Adrenal gland (tissue), 9 donors: ENCODE measurements at regions not wholly inside any gene's neighbourhood (a gene's known extent, or its start where the extent isn't known, plus 50 kb on each side); places are given as distances from the start of the nearest gene placed in this dataset.

Source experiments
- DNase-seq, 7 donors: peaks; one replicate each; pipeline ENCODE4 v3.0.0-alpha.2; 2019 to 2020
- H3K27ac ChIP-seq, 5 donors: fragments of 200-600 bp; sonication (generic) in 4 of 5; 1 replicate in 3 of 5; 2 replicates in 2 of 5; pipeline versions ENCODE4 v1.5.1 to v1.8.0; 2016 to 2020; ENCODE audit warnings: mild to moderate bottlenecking in 1 of 5
- H3K27me3 ChIP-seq: fragments of 200-600 bp; 2 replicates; pipeline ENCODE4 v1.8.0; 2021
- H3K36me3 ChIP-seq, 2 donors: fragments of 200-600 bp; replicated peaks in 1 of 2; 1 replicate in 1 of 2; 2 replicates in 1 of 2; pipeline versions ENCODE4 v1.5.1 to v1.8.0; 2018 to 2022
- H3K4me1 ChIP-seq, 2 donors: fragments of 200-600 bp; replicated peaks in 1 of 2; 1 replicate in 1 of 2; 2 replicates in 1 of 2; pipeline versions ENCODE4 v1.5.1 to v1.8.0; 2018 to 2021
- H3K4me3 ChIP-seq, 4 donors: fragments of 200-600 bp; sonication (generic) in 3 of 4; one replicate each; pipeline ENCODE4 v1.5.1; 2016 to 2018
- H3K9me3 ChIP-seq, 3 donors: fragments of 200-600 bp; sonication (generic) in 1 of 3; replicated peaks in 1 of 3; 1 replicate in 2 of 3; 2 replicates in 1 of 3; pipeline versions ENCODE4 v1.5.1 to v1.8.0; 2016 to 2021
- CTCF ChIP-seq, 6 experiments: fragments of 450-650 bp in 4 of 6; fragments of 200-600 bp in 2 of 6; sonication (generic) in 1 of 6; IDR thresholded peaks; 1 replicate in 5 of 6; 2 replicates in 1 of 6; pipeline versions ENCODE4 v1.5.1 to v1.8.0; 2016 to 2021; ENCODE audit warnings: antibody characterized with exemption in 6 of 6, mild to moderate bottlenecking in 2 of 6, moderate library complexity in 1 of 6
- POLR2A ChIP-seq, 2 donors: fragments of 450-650 bp; IDR thresholded peaks; one replicate each; pipeline ENCODE4 v1.6.1; 2017; ENCODE audit warnings: antibody characterized with exemption in 2 of 2, mild to moderate bottlenecking in 2 of 2, moderate library complexity in 1 of 2
- WGBS, 4 donors: extraction: QIAGEN DNeasy Blood & Tissue Kit in 2 of 4; methylation state at CpG; one replicate each; pipeline versions ENCODE4 v1.1.5 to v1.1.7; 2013 to 2017; 5-methylcytosine and 5-hydroxymethylcytosine counted together
- intact Hi-C, 2 donors: fragments of 100-400 bp; cut with DNase I; formaldehyde crosslinking; loops; one replicate each; pipeline versions ENCODE4 v1.14.1 to v1.15.0; 2022 to 2023
- donor health status: healthy with polysubstance abuse.
- donor health status: Bipolar disorder and iron deficiency.
- donor health status: DM: yes; HTN: yes; CAD: no.
- donor health status: DM: no; HTN: no; CAD: no.
- donor health status: DM: no; HTN: no; CAD: no.

DNA sequence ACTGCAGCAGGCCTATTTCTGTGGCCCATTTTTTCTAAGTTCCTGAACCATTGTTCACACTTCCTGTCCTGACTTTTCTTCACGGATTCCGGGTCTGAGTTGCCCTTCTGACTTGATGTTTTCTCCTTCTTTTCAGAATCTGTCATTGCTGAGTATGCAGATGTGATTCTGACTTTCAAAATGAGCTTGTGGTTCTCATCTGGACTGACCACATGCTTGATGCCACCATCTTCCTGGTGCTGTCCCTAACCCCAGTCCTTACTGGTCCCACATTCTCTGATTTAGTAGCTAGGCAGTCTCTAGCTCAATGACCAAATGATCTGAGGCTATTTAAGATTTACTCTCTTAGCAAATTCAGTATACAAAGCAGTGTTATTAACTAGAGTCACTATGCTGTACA is 822.3 kb upstream of the TENM3 start:
- 66 to 80% (median 72%) methylated on average over 2 of the region's 2 CpGs for WGBS, 4 donors
- no peak for TF ChIP-seq CTCF (IDR thresholded peaks at IDR 0.05)
- TF ChIP-seq POLR2A (IDR thresholded peaks at IDR 0.05), result no peak

DNA sequence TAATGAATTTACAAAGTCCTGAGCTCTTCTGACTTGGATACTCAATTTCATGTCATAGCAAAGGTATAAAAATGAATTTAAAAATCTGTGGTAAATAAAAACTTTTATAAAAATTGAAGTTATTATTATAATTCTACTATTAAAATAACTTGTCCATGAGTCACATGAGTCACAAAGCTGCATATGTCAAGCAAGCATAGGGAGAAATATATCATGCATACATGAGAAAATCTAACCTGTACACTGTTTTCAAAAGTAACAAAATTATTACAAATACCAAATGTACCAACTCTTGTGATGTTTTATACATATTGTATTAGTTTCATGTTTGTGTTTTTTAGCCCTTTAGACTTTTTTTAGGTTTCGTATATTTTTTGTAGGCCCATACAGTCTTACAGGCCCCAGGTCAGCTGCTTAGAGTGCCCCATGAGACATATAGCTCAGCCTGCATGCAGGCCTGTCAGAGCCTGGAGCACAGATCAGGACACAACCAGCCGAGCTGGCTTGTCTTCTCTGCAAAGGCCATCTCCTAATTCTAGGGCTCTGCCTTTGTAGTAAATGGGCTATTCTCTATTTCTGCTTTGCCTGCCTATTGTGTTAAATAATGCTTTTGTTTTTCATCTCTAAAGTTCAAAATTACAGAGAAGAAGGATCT is 818.7 kb upstream of the TENM3 start:
- WGBS, 4 donors, result 28 to 81% (median 78%) methylated on average over 2 of the region's 2 CpGs
- no peaks in the 10 kb centered on the region for H3K36me3 ChIP-seq
- H3K4me3 ChIP-seq, result no peak overlapping the region
- no peak overlapping the region for H3K27ac ChIP-seq
- no peaks in the 10 kb centered on the region for H3K27me3 ChIP-seq
- DNase-seq, result no peak
- intact Hi-C loops, result no loop called here
- TF ChIP-seq CTCF (IDR thresholded peaks at IDR 0.05) (no peak), POLR2A (IDR thresholded peaks at IDR 0.05) (no peak)
- no peaks in the 10 kb centered on the region for H3K4me1 ChIP-seq
- H3K9me3 ChIP-seq, result no peaks in the 10 kb centered on the region

More for the DNA sequence above, 822.3 kb upstream of the TENM3 start:
- Histone ChIP-seq H3K9me3 (no peaks in the 10 kb centered on the region), H3K27me3 (no peaks in the 10 kb centered on the region), H3K4me1 (no peaks in the 10 kb centered on the region), H3K36me3 (no peaks in the 10 kb centered on the region), H3K27ac (no peak overlapping the region), H3K4me3 (no peak overlapping the region)
- no peak for DNase-seq
- intact Hi-C loops, result no loop called here

DNA sequence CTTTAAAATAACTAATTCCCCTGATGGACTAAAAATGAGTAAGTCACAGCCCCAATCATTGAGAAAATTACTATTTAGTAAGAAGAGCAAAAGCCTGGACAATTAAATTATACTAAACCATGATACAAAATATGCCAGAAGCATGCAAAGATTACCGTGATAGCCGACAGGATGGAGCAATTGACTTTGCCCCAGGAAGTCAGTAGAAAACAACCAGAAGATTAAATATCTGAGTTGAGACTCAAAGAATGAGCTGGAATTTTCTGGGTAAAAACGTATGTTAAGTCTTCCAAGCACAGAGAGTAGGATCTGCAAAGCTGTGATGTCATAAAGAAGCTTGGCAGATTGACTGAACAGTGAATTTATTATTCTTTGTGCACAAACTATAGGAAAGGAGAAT is 816.1 kb upstream of the TENM3 start:
- no peaks in the 10 kb centered on the region for H3K36me3 ChIP-seq
- peaks cover 8 to 10% of the 10 kb centered on the region in 2 donors for H3K4me1 ChIP-seq
- no peak overlapping the region for H3K4me3 ChIP-seq
- 64 to 77% (median 72%) methylated on average over 3 of the region's 3 CpGs for WGBS, 4 donors
- DNase-seq, result no peak
- no peaks in the 10 kb centered on the region for H3K9me3 ChIP-seq
- H3K27ac ChIP-seq, result no peak overlapping the region
- no peaks in the 10 kb centered on the region for H3K27me3 ChIP-seq
- no peak for TF ChIP-seq CTCF (IDR thresholded peaks at IDR 0.05)
- no peak for TF ChIP-seq POLR2A (IDR thresholded peaks at IDR 0.05)
- intact Hi-C loops, result no loop called here

DNA sequence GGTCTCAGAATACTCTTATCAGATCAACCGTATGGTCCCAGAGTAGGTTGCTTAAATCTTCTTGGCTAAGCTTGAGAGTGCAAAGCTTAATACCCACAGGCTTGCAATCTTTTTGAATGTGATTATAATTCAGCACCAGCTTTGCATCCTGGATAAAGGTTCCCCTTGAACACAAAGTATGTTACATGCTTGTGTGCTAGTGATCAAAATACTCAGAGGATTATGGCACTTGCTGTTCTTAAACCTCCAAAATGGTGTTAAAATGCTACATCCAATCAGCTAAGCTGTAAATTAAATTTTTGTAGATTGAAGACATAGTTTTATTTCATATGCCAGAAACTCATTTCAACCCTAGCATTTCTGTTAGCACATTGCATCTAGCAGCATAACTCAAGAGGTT is 812.2 kb upstream of the TENM3 start:
- H3K4me3 ChIP-seq, result no peak overlapping the region
- no peak for DNase-seq
- intact Hi-C loops, result no loop called here
- 17 to 26% (median 20%) methylated on average over 1 of the region's 1 CpG for WGBS, 4 donors
- H3K27ac ChIP-seq, result no peak overlapping the region
- TF ChIP-seq CTCF (IDR thresholded peaks at IDR 0.05), result no peak
- TF ChIP-seq POLR2A (IDR thresholded peaks at IDR 0.05), result no peak
- no peaks in the 10 kb centered on the region for H3K27me3 ChIP-seq
- peaks cover 8 to 10% of the 10 kb centered on the region in 2 donors for H3K4me1 ChIP-seq
- no peaks in the 10 kb centered on the region for H3K9me3 ChIP-seq
- H3K36me3 ChIP-seq, result no peaks in the 10 kb centered on the region
